Activated T-cell treated with anti-CD3 and anti-CD28 coated beads, Interleukin-2, amount 50 U/mL, for 72 hours (primary cell): ENCODE measurements at regions not wholly inside any gene's neighbourhood (a gene's known extent, or its start where the extent isn't known, plus 50 kb on each side); places are given as distances from the start of the nearest gene placed in this dataset.

Source experiments
- ATAC-seq, 2 donors: fragments of 150-1000 bp; cut with Tn5 transposase; replicated peaks in 1 of 2; 2 replicates each; pipeline ENCODE4 v1.10.0; 2021; ENCODE audit warnings: moderate library complexity in 2 of 2, mild to moderate bottlenecking in 1 of 2
- DNase-seq, 2 donors: peaks; one replicate each; pipeline ENCODE4 v3.0.0; 2021 to 2022; ENCODE audit warnings: mixed read lengths in 1 of 2
- H3K27ac Mint-ChIP-seq: one replicate; pipeline ENCODE4 v1.8.0; 2022; ENCODE audit warnings: mild to moderate bottlenecking, moderate library complexity, mixed read lengths
- H3K27me3 Mint-ChIP-seq: one replicate; pipeline ENCODE4 v1.8.0; 2022; ENCODE audit warnings: low read depth, mixed read lengths
- H3K36me3 Mint-ChIP-seq, 2 donors: one replicate each; pipeline ENCODE4 v1.8.0; 2022; ENCODE audit warnings: mixed read lengths in 2 of 2, mild to moderate bottlenecking in 1 of 2; ENCODE audit not compliant: insufficient read depth in 2 of 2
- H3K4me1 Mint-ChIP-seq: one replicate; pipeline ENCODE4 v1.8.0; 2022; ENCODE audit warnings: low read depth, mixed read lengths
- H3K4me3 Mint-ChIP-seq, 2 donors: one replicate each; pipeline ENCODE4 v1.8.0; 2022; ENCODE audit warnings: mild to moderate bottlenecking in 2 of 2, mixed read lengths in 2 of 2, moderate library complexity in 2 of 2
- H3K9me3 Mint-ChIP-seq, 2 donors: one replicate each; pipeline ENCODE4 v1.8.0; 2022; ENCODE audit warnings: mixed read lengths in 2 of 2

DNA sequence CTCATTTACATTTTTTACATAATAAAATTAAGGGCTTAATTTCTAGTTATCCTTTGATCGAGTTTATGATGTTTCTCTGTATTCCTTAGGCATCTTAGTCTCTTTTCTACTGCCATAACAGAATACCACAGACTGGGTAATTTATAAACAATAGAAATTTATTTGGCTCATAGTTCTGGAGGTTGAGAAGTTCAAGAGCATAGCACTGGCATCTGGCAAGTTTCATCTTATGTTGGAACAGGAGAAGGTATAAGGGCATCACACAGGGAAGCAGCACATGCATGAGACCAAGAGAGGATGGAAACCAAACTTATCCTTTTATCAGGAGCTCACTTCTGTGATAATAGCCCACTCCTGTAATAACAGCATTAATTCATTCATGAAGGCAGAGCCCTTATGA lies 284.9 kb upstream of the COX7C start:
- no peak overlapping the region for H3K4me3 Mint-ChIP-seq
- ATAC-seq (no peak), DNase-seq (no peak)
- no peaks in the 10 kb centered on the region for H3K4me1 Mint-ChIP-seq
- H3K27me3 Mint-ChIP-seq: no peaks in the 10 kb centered on the region
- peaks cover 0 to 1% of the 10 kb centered on the region in 2 donors for H3K36me3 Mint-ChIP-seq
- peaks cover 0 to 4% of the 10 kb centered on the region in 2 donors for H3K9me3 Mint-ChIP-seq
- no peak overlapping the region for H3K27ac Mint-ChIP-seq

DNA sequence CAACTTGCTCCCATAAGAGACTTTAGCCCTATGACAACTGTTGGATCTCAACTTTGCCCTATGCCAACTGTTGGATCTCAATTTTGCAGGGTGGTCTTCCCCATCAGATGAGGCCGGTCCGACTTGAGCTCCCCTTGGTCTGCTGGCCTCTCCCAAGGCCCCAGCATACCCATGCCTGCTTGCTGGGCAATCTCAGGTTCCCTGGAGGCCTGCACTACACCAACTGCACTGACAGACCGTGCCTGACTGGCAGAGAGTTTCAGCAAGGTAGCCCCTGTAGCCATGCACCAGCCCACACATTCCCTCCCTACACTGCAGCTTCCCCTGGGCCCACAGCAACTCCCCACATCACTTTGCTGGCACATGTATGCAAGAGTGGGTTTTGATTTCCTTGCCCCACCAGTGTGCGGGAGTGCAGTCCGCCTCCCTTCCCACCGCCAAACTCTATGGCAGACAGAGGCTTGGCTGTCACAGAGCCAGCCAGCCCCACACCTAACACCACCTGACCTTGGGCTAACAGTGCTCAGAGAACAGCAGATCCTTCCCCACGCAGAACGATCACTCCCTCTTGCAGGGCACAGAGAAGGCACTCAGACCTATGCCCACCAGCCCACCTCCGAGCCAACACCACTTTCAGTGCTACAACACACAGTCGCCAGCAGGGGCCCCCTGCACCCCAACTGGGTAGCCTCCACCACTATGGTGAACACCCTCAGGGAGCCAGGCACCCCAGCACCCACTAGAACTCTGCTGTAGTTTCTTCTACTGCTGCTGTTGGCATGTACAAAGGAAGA lies 279.9 kb upstream of the COX7C start:
- Mint-ChIP-seq H3K36me3 (peaks cover 0 to 1% of the 10 kb centered on the region in 2 donors), H3K27me3 (no peaks in the 10 kb centered on the region), H3K9me3 (peaks cover 0 to 4% of the 10 kb centered on the region in 2 donors), H3K4me3 (no peak overlapping the region), H3K27ac (no peak overlapping the region), H3K4me1 (no peaks in the 10 kb centered on the region)
- ATAC-seq (no peak), DNase-seq (no peak)

DNA sequence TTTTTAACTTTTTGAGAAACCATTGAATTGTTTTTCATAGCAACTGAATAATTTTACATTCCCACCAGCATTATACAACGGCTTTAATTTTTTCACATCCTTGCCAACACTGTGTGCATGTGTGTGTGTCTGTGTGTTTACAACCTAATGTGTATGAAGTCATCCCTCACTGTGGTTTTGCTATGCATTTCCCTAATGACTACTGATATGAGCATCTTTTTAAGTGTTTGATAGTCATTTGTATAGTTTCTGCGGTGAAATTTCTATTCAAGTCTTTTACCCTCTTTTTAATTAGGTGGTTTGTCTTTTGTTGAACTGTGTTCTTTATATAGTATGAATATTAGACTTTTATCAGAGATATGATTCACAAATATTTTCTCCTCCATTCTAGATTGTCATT lies 263.1 kb upstream of the COX7C start:
- Mint-ChIP-seq H3K9me3 (no peaks in the 10 kb centered on the region), H3K27ac (no peak overlapping the region), H3K4me1 (no peaks in the 10 kb centered on the region), H3K36me3 (no peaks in the 10 kb centered on the region), H3K27me3 (no peaks in the 10 kb centered on the region), H3K4me3 (no peak overlapping the region)
- no peak for ATAC-seq
- DNase-seq: no peak

DNA sequence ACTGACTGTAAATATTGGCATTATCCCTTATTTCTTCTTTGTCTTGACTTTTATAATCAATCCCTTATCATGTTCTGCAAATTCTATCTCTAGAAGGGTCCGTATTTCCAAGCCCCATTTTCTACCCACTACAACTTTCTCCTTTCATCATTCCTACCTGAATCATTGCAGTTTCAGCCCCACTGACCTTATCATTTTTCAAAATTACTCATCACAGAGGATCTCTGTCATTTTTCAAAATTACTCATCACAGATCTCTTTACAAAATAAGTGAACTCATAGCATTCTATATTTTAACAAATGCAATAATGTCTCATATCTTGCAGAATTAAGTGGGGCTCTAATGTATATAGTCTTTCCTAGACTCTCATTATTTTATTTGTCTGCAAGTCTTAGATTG lies 256.9 kb upstream of the COX7C start:
- H3K4me1 Mint-ChIP-seq: peaks cover 8% of the 10 kb centered on the region
- H3K36me3 Mint-ChIP-seq: peaks cover 0 to 1% of the 10 kb centered on the region in 2 donors
- H3K9me3 Mint-ChIP-seq: no peaks in the 10 kb centered on the region
- H3K27ac Mint-ChIP-seq: no peak overlapping the region
- ATAC-seq (peak in 1 of 2 donors; percentile 15), DNase-seq (no peak)
- H3K27me3 Mint-ChIP-seq: no peaks in the 10 kb centered on the region
- H3K4me3 Mint-ChIP-seq: no peak overlapping the region

DNA sequence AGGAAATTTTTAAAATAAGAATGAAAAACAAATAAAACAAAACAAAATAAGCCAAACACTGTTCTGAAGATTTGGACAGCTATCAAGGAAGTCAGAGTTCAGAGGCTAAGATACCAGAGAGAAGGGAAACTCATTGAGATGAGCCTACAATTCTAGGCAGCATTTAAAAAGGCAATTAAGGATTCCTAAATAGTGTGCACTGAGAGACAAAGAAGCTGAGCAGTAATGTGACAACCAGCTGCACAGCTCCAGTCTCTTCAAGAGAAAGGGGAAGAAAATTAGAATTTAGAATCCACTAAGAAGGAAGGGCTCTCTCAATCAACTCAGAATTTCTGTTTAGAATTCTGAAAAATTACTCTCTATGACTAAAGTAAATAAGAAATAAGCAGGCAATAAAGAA lies 246.7 kb upstream of the COX7C start:
- no peaks in the 10 kb centered on the region for H3K36me3 Mint-ChIP-seq
- DNase-seq (no peak), ATAC-seq (no peak)
- no peak overlapping the region for H3K4me3 Mint-ChIP-seq
- H3K9me3 Mint-ChIP-seq: peaks cover 0 to 3% of the 10 kb centered on the region in 2 donors
- H3K4me1 Mint-ChIP-seq: no peaks in the 10 kb centered on the region
- no peaks in the 10 kb centered on the region for H3K27me3 Mint-ChIP-seq
- no peak overlapping the region for H3K27ac Mint-ChIP-seq

DNA sequence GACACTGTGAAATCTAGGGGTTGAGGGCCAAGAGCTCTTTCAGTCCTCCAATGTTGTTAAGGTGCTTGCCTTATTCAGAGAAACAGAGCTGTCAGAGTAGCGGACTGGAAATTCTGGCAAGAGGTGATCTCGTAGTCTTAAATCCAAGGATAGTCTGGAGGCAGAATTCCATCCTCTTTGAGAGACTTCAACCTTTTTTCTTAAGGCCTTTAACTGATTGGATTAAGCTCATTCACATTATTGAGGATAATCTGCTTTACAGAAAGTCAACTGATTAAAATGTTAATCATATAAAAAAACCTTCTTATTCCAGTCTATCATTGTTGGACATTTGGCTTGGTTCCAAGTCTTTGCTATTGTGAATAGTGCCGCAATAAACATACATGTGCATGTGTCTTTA lies 243.1 kb upstream of the COX7C start:
- Mint-ChIP-seq H3K36me3 (no peaks in the 10 kb centered on the region), H3K4me1 (no peaks in the 10 kb centered on the region), H3K27ac (no peak overlapping the region), H3K27me3 (no peaks in the 10 kb centered on the region), H3K4me3 (no peak overlapping the region), H3K9me3 (peaks cover 0 to 3% of the 10 kb centered on the region in 2 donors)
- ATAC-seq (no peak), DNase-seq (no peak)

DNA sequence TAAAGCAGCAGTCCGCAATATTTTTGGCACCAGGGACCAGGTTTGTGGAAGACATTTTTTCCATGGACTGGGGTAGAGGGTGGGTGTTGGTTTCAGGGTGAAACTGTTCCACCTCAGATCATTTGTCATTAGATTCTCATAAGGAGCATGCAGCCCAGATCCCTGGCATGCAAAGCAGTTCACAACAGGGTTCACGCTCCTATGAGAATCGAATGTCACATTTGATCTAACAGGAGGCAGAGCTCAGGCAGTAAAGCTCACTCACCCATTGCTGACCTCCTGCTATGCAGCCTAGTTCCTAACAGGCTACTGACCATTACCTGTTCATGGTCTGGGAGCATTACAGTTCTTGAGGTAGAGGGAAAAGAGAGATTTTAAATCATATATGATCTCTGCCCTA lies 241.5 kb upstream of the COX7C start:
- Mint-ChIP-seq H3K36me3 (no peaks in the 10 kb centered on the region), H3K9me3 (peaks cover 0 to 3% of the 10 kb centered on the region in 2 donors), H3K27me3 (no peaks in the 10 kb centered on the region), H3K4me1 (no peaks in the 10 kb centered on the region), H3K27ac (no peak overlapping the region), H3K4me3 (no peak overlapping the region)
- ATAC-seq (no peak), DNase-seq (no peak)

DNA sequence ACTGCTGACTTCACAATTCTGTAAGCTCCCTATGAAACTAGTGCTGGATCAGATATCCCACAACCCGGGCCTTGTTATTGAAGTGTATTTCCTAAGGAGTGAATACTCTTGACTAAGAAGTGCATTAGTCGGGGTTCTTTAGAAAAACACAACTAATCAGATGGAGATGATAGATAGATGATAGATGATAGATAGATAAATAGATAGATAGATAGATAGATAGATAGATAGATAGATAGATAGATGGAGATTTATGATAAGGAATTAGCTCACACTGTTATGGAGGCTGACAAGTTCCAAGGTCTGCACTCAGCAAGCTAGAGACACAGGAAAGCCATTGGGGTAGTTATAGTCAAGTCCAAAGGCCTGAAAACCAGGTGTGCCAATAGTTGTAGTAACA lies 214.6 kb upstream of the COX7C start:
- Mint-ChIP-seq H3K4me1 (no peaks in the 10 kb centered on the region), H3K4me3 (no peak overlapping the region), H3K36me3 (no peaks in the 10 kb centered on the region), H3K27ac (no peak overlapping the region), H3K27me3 (no peaks in the 10 kb centered on the region), H3K9me3 (no peaks in the 10 kb centered on the region)
- DNase-seq (no peak), ATAC-seq (no peak)

DNA sequence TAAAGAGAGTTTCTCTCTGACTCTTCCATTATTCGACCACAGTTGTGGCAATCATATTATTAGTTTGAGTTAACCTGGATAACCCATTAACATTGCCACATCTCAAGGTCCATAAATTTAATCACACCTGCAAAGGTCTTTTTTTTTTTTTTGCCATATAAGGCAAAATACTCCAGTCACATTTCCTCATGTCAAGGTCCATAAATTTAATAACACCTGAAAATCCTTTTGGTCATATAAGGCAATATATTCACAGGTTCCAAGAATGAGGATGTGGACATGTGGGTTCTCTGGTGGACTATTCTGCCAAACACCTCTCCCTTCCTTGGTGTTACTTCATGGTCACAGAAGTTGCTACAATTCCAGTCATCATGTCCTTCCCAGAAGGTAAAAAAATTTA lies 213.5 kb upstream of the COX7C start:
- no peak for DNase-seq

DNA sequence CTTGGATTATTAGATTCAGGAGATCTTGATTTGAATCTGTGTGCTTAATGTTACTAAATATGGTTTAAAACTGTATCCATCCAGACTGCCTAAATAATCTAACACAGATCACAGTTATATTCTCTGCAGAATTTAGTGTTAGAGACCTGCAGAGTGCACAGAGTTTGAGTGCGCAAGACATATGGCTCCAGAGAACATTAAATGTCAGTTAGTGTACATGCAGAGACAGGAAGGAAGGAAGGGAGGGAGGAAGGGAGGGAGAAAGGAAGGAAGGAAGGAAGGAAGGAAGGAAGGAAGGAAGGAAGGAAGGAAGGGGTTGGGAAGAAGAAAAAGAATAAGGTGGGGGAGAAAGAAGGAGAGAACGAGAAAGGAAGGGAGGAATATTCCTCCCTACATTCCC lies 210.0 kb upstream of the COX7C start:
- no peaks in the 10 kb centered on the region for H3K4me1 Mint-ChIP-seq
- no peak for ATAC-seq
- no peak for DNase-seq
- H3K27me3 Mint-ChIP-seq: no peaks in the 10 kb centered on the region
- H3K36me3 Mint-ChIP-seq: no peaks in the 10 kb centered on the region
- H3K9me3 Mint-ChIP-seq: peaks cover 0 to 2% of the 10 kb centered on the region in 2 donors
- no peak overlapping the region for H3K27ac Mint-ChIP-seq
- no peak overlapping the region for H3K4me3 Mint-ChIP-seq

More for the DNA sequence above, 213.5 kb upstream of the COX7C start:
- Mint-ChIP-seq H3K9me3 (no peaks in the 10 kb centered on the region), H3K4me1 (no peaks in the 10 kb centered on the region), H3K27me3 (no peaks in the 10 kb centered on the region), H3K36me3 (no peaks in the 10 kb centered on the region), H3K27ac (no peak overlapping the region), H3K4me3 (no peak overlapping the region)
- no peak for ATAC-seq

DNA sequence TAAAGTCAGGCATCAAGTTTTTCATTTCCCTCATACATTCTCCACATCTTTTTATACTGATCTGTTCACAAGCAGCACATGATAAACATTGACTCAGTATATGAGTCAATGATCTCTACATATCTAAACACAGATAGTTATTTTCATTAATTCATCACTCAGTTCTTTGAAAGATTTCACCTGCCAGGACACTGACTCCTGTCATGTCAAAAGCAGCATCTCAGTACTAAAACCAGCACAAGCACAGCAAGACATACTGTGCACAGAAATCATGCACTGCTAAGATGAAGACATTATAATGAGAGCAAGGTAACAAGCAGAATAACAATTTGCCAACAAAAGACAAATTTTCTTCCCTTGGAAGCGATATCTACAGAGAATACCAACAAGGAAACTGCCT lies 206.1 kb upstream of the COX7C start:
- ATAC-seq: no peak
- no peaks in the 10 kb centered on the region for H3K36me3 Mint-ChIP-seq

DNA sequence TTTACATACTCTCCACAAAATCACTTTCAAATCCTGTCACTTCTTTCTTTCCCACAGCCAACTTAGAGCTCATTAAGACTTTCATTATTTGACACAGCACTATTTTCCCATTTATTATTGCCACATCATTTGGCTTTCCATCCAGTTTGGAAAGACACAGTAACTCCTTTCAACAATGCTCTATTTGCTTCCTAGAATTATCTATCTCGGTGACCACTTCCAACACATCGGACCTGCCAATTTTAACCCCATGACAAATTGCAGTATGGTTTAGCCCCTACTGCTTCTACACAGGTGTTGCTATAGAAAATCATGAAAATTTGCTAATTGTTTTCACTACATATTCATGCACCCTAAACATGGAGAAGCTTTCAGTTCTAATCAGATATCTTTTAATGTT lies 190.6 kb upstream of the COX7C start:
- no peak for ATAC-seq
- H3K27ac Mint-ChIP-seq: no peak overlapping the region
- no peak overlapping the region for H3K4me3 Mint-ChIP-seq
- H3K4me1 Mint-ChIP-seq: no peaks in the 10 kb centered on the region
- DNase-seq: no peak
- no peaks in the 10 kb centered on the region for H3K9me3 Mint-ChIP-seq
- H3K27me3 Mint-ChIP-seq: no peaks in the 10 kb centered on the region
- no peaks in the 10 kb centered on the region for H3K36me3 Mint-ChIP-seq

More for the DNA sequence above, 206.1 kb upstream of the COX7C start:
- Mint-ChIP-seq H3K4me1 (no peaks in the 10 kb centered on the region), H3K27me3 (no peaks in the 10 kb centered on the region), H3K4me3 (no peak overlapping the region), H3K27ac (no peak overlapping the region), H3K9me3 (peaks cover 0 to 2% of the 10 kb centered on the region in 2 donors)
- no peak for DNase-seq

DNA sequence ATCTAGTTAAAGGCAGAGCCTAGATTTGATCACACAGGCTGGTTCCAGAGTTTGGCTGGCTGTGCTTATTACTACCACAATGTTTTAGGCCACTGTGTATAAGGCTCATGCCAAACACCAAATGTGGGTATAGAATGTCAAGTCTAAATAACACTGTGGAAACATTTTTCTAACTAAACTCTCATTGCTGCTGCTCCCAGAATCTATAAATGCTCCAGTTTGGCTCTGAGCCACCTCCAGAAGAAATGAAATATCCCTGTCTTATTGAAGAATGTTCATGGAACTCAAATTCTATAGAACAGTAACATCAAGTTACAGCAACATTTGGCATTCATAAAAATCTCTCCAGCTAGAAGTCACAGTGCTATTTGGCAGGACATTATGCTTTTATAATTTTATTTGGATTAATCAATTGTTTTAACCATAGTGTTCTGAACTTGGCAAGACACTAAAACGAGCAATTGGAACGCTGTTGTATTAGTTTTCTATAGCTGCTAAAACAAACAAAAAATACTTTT lies 178.1 kb upstream of the COX7C start:
- no peak for ATAC-seq

More for the DNA sequence above, 178.1 kb upstream of the COX7C start:
- no peak overlapping the region for H3K4me3 Mint-ChIP-seq
- DNase-seq: no peak
- H3K27me3 Mint-ChIP-seq: peaks cover 7% of the 10 kb centered on the region
- no peaks in the 10 kb centered on the region for H3K36me3 Mint-ChIP-seq
- peaks cover 0 to 2% of the 10 kb centered on the region in 2 donors for H3K9me3 Mint-ChIP-seq
- H3K4me1 Mint-ChIP-seq: no peaks in the 10 kb centered on the region
- H3K27ac Mint-ChIP-seq: no peak overlapping the region
